Stomach (tissue), 8 donors: ENCODE measurements at regions not wholly inside any gene's neighbourhood (a gene's known extent, or its start where the extent isn't known, plus 50 kb on each side); places are given as distances from the start of the nearest gene placed in this dataset.

Experiments
- DNase-seq, 2 donors: peaks; one replicate each; pipeline versions ENCODE4 v3.0.0 to v3.0.0-alpha.2; 2013 to 2019
- H3K27ac ChIP-seq, 5 donors: fragments of 200-600 bp in 4 of 5; sonication (generic) in 4 of 5; one replicate each; pipeline ENCODE4 v1.5.1; 2013 to 2019; ENCODE audit warnings: mild to moderate bottlenecking in 1 of 5, moderate library complexity in 1 of 5
- H3K27me3 ChIP-seq, 3 donors: fragments of 200-600 bp; sonication (generic); one replicate each; pipeline ENCODE4 v1.5.1; 2017 to 2019; ENCODE audit warnings: mixed run types in 1 of 3
- H3K36me3 ChIP-seq, 4 donors: fragments of 200-600 bp; sonication (generic); 1 replicate in 3 of 4; 2 replicates in 1 of 4; pipeline ENCODE4 v1.5.1; 2016 to 2019
- H3K4me1 ChIP-seq, 4 donors: fragments of 200-600 bp; sonication (generic); one replicate each; pipeline ENCODE4 v1.5.1; 2016 to 2019
- H3K4me3 ChIP-seq, 4 donors: fragments of 200-600 bp; sonication (generic) in 3 of 4; one replicate each; pipeline ENCODE4 v1.5.1; 2016 to 2019; ENCODE audit warnings: mild to moderate bottlenecking in 1 of 4
- H3K9me3 ChIP-seq, 4 donors: fragments of 200-600 bp; sonication (generic); one replicate each; pipeline ENCODE4 v1.5.1; 2016 to 2019
- EP300 ChIP-seq: sonication (generic); formaldehyde crosslinking; IDR thresholded peaks from one replicate; pipeline ENCODE4 v1.6.1; 2017; ENCODE audit warnings: antibody characterized with exemption
- POLR2A ChIP-seq, 4 donors: fragments of 450-650 bp; IDR thresholded peaks; one replicate each; pipeline ENCODE4 v1.6.1; 2016; ENCODE audit warnings: antibody characterized with exemption in 4 of 4, control low read depth in 2 of 4, mild to moderate bottlenecking in 1 of 4, moderate library complexity in 1 of 4
- POLR2AphosphoS5 ChIP-seq, 3 donors: sonication (generic); formaldehyde crosslinking; IDR thresholded peaks; one replicate each; pipeline ENCODE4 v1.6.1; 2016; ENCODE audit warnings: antibody characterized with exemption in 3 of 3
- WGBS, 5 donors: extraction: QIAGEN DNeasy Blood & Tissue Kit in 3 of 5; methylation state at CpG; one replicate each; pipeline versions ENCODE4 v1.1.5 to v1.1.7; 2013 to 2018; 5-methylcytosine and 5-hydroxymethylcytosine counted together
- intact Hi-C: fragments of 100-400 bp; cut with DNase I; formaldehyde crosslinking; loops from one replicate; pipeline ENCODE4 v1.15.1; 2023; ENCODE audit warnings: low total_unique reads
- TF ChIP-seq, protein P1 (sequence below), 7 experiments: fragments of 450-650 bp in 4 of 7; fragments of 200-600 bp in 3 of 7; sonication (generic) in 3 of 7; IDR thresholded peaks; one replicate each; pipeline ENCODE4 v1.5.1; 2016 to 2019; ENCODE audit warnings: antibody characterized with exemption in 7 of 7, control low read depth in 2 of 7, mild to moderate bottlenecking in 1 of 7
- donor health status: healthy with polysubstance abuse.
- donor health status: Bipolar disorder and iron deficiency.
- donor health status: healthy.

DNA sequence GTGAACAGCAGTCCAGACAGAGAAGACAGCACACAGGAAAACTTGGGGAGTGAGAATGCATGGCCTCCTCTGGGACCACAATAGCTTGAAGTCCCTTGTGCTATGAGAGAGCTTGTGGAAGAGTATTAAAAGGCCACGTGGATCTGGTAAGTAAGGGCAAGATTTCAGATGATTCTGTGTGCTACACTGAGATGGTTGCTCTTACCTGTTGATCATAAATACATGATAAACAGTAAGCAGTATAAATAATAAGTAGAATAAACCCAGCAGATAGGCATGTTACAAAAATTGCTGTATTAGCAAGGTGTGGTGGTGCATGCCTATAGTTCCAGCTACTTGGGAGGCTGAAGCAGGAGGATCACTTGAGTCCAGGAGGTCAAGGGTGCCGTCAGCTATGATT is 150.4 kb upstream of the ZC3H11B start:
- Histone ChIP-seq H3K4me1 (no peaks in the 10 kb centered on the region), H3K4me3 (no peak overlapping the region), H3K27me3 (no peaks in the 10 kb centered on the region), H3K36me3 (no peaks in the 10 kb centered on the region), H3K9me3 (peaks cover 0 to 4% (median 0%) of the 10 kb centered on the region in 4 donors), H3K27ac (no peak overlapping the region)
- WGBS, 5 donors = 64 to 76% (median 75%) methylated on average over 2 of the region's 2 CpGs
- DNase-seq = no peak
- intact Hi-C loops = no loop called here
- TF ChIP-seq, protein P1, sequence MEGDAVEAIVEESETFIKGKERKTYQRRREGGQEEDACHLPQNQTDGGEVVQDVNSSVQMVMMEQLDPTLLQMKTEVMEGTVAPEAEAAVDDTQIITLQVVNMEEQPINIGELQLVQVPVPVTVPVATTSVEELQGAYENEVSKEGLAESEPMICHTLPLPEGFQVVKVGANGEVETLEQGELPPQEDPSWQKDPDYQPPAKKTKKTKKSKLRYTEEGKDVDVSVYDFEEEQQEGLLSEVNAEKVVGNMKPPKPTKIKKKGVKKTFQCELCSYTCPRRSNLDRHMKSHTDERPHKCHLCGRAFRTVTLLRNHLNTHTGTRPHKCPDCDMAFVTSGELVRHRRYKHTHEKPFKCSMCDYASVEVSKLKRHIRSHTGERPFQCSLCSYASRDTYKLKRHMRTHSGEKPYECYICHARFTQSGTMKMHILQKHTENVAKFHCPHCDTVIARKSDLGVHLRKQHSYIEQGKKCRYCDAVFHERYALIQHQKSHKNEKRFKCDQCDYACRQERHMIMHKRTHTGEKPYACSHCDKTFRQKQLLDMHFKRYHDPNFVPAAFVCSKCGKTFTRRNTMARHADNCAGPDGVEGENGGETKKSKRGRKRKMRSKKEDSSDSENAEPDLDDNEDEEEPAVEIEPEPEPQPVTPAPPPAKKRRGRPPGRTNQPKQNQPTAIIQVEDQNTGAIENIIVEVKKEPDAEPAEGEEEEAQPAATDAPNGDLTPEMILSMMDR (IDR thresholded peaks at IDR 0.05) = no peak

DNA sequence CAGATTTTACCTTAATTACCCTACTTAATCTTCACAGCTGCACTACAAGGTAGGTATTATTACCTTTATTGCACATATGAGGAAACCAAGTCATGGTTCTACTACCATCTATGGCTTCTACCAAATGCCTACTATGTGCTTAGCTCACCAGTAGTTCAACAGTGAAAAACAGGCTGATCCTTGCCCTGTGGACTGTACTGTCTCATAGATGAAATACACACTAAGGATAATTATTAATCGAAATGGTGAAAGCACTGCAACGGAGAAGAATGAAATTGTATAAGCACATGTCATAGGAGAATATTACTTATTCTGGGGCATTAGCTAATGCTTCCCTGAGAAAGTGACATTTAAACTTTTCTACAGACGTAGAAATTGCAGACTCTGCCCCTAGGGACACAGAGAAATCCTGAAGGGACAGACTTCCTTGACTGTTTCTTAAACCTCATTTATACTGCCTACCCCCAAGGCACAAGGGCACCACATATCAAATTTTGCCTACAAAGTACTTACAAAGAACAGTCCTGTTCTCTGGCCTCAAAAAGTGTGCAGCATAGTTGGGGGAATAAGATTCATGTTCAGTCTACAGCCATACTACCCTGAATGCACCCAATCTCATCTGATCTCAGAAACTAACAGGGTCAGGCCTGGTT is 148.4 kb upstream of the ZC3H11B start:
- H3K4me3 ChIP-seq = no peak overlapping the region
- H3K9me3 ChIP-seq = peaks cover 0 to 4% (median 0%) of the 10 kb centered on the region in 4 donors
- H3K27me3 ChIP-seq = no peaks in the 10 kb centered on the region
- H3K27ac ChIP-seq = no peak overlapping the region
- TF ChIP-seq, protein P1 (IDR thresholded peaks at IDR 0.05) = no peak
- no peaks in the 10 kb centered on the region for H3K4me1 ChIP-seq
- DNase-seq = no peak
- intact Hi-C loops = no loop called here
- H3K36me3 ChIP-seq = no peaks in the 10 kb centered on the region
- 59 to 75% (median 69%) methylated on average over 3 of the region's 3 CpGs for WGBS, 5 donors

DNA sequence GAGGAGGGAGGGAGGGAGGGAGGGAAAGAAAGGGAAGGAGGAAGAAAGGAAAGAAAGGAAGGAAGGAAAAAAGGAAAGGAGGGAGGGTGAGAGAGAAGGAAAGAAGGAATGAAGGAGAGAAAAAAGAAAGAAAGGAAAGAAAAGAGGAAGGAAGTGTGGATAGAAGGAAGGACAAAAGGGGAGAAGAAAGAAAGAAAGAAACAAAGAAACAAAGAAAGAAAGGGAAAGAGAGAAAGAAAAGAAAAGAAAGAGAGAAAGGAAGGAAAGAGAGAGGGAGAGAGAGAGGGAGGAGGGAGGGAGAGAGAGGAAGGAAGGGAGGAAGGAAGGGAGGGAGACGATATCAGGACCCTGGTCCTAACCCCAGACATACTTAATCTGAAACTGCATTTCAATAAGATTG is 146.2 kb upstream of the ZC3H11B start:
- Histone ChIP-seq H3K27ac (no peak overlapping the region), H3K27me3 (no peaks in the 10 kb centered on the region), H3K36me3 (no peaks in the 10 kb centered on the region), H3K4me3 (no peak overlapping the region), H3K9me3 (no peaks in the 10 kb centered on the region), H3K4me1 (no peaks in the 10 kb centered on the region)
- no peak for TF ChIP-seq POLR2AphosphoS5 (IDR thresholded peaks at IDR 0.05)
- TF ChIP-seq EP300 = no peak
- TF ChIP-seq POLR2A (IDR thresholded peaks at IDR 0.05) = no peak
- TF ChIP-seq, protein P1 (IDR thresholded peaks at IDR 0.05) = no peak
- 6 to 53% (median 32%) methylated on average over 1 of the region's 1 CpG for WGBS, 5 donors
- no peak for DNase-seq
- intact Hi-C loops = no loop called here

DNA sequence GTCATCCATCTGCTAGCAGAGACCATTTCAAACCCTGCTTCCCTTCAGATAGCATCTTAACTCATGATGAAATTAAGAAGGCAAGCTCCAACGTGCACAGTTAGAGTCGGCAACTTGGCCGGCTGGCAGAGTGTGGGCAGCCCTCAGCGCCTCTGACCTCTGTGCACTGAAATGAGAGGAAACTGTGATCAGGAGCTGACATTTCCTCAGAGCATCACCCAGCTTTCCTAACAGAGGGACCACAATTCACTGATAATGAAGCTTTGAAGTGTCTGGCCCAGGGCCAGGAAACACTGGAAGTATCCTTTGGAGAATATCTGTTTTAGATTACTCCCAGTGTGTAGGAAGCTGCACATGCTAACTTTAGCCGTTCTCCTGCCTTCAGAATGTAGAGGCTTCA is 145.0 kb upstream of the ZC3H11B start:
- TF ChIP-seq, protein P1 (IDR thresholded peaks at IDR 0.05) = no peak
- TF ChIP-seq POLR2AphosphoS5 (IDR thresholded peaks at IDR 0.05) (no peak), EP300 (no peak)
- Histone ChIP-seq H3K27me3 (no peaks in the 10 kb centered on the region), H3K9me3 (no peaks in the 10 kb centered on the region), H3K4me3 (no peak overlapping the region), H3K4me1 (no peaks in the 10 kb centered on the region), H3K27ac (no peak overlapping the region), H3K36me3 (no peaks in the 10 kb centered on the region)
- 51 to 71% (median 62%) methylated on average over 5 of the region's 5 CpGs for WGBS, 5 donors
- intact Hi-C loops = no loop called here
- peak in 1 of 2 donors; percentile 31 for DNase-seq
